Astrocyte (in vitro differentiated cells and primary cell): ENCODE measurements at regions not wholly inside any gene's neighbourhood (a gene's known extent, or its start where the extent isn't known, plus 50 kb on each side); places are given as distances from the start of the nearest gene placed in this dataset.
A peak's percentile ranks its signal among the peaks of the same experiment; 100 is the strongest.

ENCODE experiments used
- DNase-seq: peaks from one replicate; pipeline ENCODE4 v3.0.0-alpha.2; 2010; ENCODE audit warnings: low read depth
- FAIRE-seq: peaks from 2 replicates; lab custom pipeline; 2011; peaks lifted over from hg19 to GRCh38; lab: Jason Lieb, UNC
- H2AFZ ChIP-seq: 2 replicates; pipeline ENCODE4 v1.6.0; 2012; ENCODE audit warnings: low read depth, low read length, inconsistent platforms
- H3K27ac ChIP-seq: 2 replicates; pipeline ENCODE4 v1.5.1; 2011; ENCODE audit warnings: low read depth, low read length, inconsistent platforms
- H3K27me3 ChIP-seq: 2 replicates; pipeline ENCODE4 v1.6.0; 2011; ENCODE audit warnings: low read length, inconsistent platforms; ENCODE audit not compliant: insufficient read depth
- H3K36me3 ChIP-seq: 2 replicates; pipeline ENCODE4 v1.5.1; 2011; ENCODE audit warnings: low read length, inconsistent platforms; ENCODE audit not compliant: insufficient read depth
- H3K4me1 ChIP-seq: 2 replicates; pipeline ENCODE4 v1.5.1; 2011; ENCODE audit warnings: low read length, inconsistent platforms; ENCODE audit not compliant: insufficient read depth
- H3K4me2 ChIP-seq: 2 replicates; pipeline ENCODE4 v1.6.0; 2012; ENCODE audit warnings: low read length, inconsistent platforms
- H3K4me3 ChIP-seq: 2 replicates; pipeline ENCODE4 v1.5.1; 2011; ENCODE audit warnings: low read depth, mild to moderate bottlenecking, low read length, inconsistent platforms; ENCODE audit not compliant: insufficient read depth
- H3K79me2 ChIP-seq: 2 replicates; pipeline ENCODE4 v1.6.0; 2012; ENCODE audit warnings: mild to moderate bottlenecking, low read length, inconsistent platforms; ENCODE audit not compliant: insufficient read depth
- H3K9ac ChIP-seq: 2 replicates; pipeline ENCODE4 v1.6.0; 2012; ENCODE audit warnings: mild to moderate bottlenecking, low read length, inconsistent platforms
- H3K9me3 ChIP-seq: 2 replicates; pipeline ENCODE4 v1.5.1; 2012; ENCODE audit warnings: low read depth, mild to moderate bottlenecking, low read length, inconsistent platforms; ENCODE audit not compliant: insufficient read depth
- H4K20me1 ChIP-seq: 2 replicates; pipeline ENCODE4 v1.6.0; 2012; ENCODE audit warnings: low read length, inconsistent platforms; ENCODE audit not compliant: insufficient read depth
- H3K27ac Mint-ChIP-seq: one replicate; pipeline ENCODE4 v1.8.0; 2021; ENCODE audit warnings: mild to moderate bottlenecking, mixed read lengths; ENCODE audit not compliant: unreplicated experiment
- H3K27me3 Mint-ChIP-seq: one replicate; pipeline ENCODE4 v1.8.0; 2021; ENCODE audit warnings: low read depth, mixed read lengths; ENCODE audit not compliant: unreplicated experiment
- H3K36me3 Mint-ChIP-seq: one replicate; pipeline ENCODE4 v1.8.0; 2021; ENCODE audit warnings: low read depth, mixed read lengths; ENCODE audit not compliant: unreplicated experiment
- H3K4me1 Mint-ChIP-seq: one replicate; pipeline ENCODE4 v1.8.0; 2021; ENCODE audit warnings: low read depth, mixed read lengths; ENCODE audit not compliant: unreplicated experiment
- H3K4me3 Mint-ChIP-seq: one replicate; pipeline ENCODE4 v1.8.0; 2021; ENCODE audit warnings: mild to moderate bottlenecking, moderate library complexity, mixed read lengths; ENCODE audit not compliant: unreplicated experiment
- H3K9me3 Mint-ChIP-seq: one replicate; pipeline ENCODE4 v1.8.0; 2021; ENCODE audit warnings: mild to moderate bottlenecking, mixed read lengths; ENCODE audit not compliant: unreplicated experiment
- CTCF ChIP-seq: IDR thresholded peaks from 2 replicates; pipeline ENCODE4 v1.5.1; 2011; ENCODE audit warnings: low read depth, mild to moderate bottlenecking, inconsistent platforms, low read length, moderate library complexity; ENCODE audit not compliant: insufficient read depth
- EZH2 ChIP-seq: IDR thresholded peaks from 2 replicates; pipeline ENCODE4 v1.6.1; 2012; ENCODE audit warnings: mild to moderate bottlenecking, low read length, inconsistent platforms; ENCODE audit not compliant: insufficient read depth

- Histone ChIP-seq H3K36me3 (no peaks in the 10 kb centered on the region), H2AFZ (no peak overlapping the region), H3K4me2 (no peak overlapping the region), H3K4me3 (no peak overlapping the region), H3K4me1 (no peaks in the 10 kb centered on the region), H3K27me3 (no peaks in the 10 kb centered on the region), H3K9me3 (no peaks in the 10 kb centered on the region), H4K20me1 (no peaks in the 10 kb centered on the region), H3K9ac (no peak overlapping the region), H3K27ac (no peak overlapping the region), H3K79me2 (no peaks in the 10 kb centered on the region)
- no peaks in the 10 kb centered on the region for H3K9me3 Mint-ChIP-seq
- H3K27me3 Mint-ChIP-seq: no peaks in the 10 kb centered on the region
- FAIRE-seq (no peak), DNase-seq (no peak)
- no peaks in the 10 kb centered on the region for H3K36me3 Mint-ChIP-seq
- peaks cover 10% of the 10 kb centered on the region for H3K4me1 Mint-ChIP-seq
- TF ChIP-seq EZH2 (no peak), CTCF (no peak)
- no peak overlapping the region for H3K27ac Mint-ChIP-seq
- no peak overlapping the region for H3K4me3 Mint-ChIP-seq
Observed at GRCh38 chrX:121151293-121151692, 103.9 kb downstream of the GLUD2 start.

- Histone ChIP-seq H3K9me3 (no peaks in the 10 kb centered on the region), H3K4me3 (no peak overlapping the region), H4K20me1 (no peaks in the 10 kb centered on the region), H2AFZ (no peak overlapping the region), H3K36me3 (no peaks in the 10 kb centered on the region), H3K4me2 (no peak overlapping the region), H3K79me2 (no peaks in the 10 kb centered on the region), H3K4me1 (no peaks in the 10 kb centered on the region), H3K9ac (no peak overlapping the region), H3K27me3 (no peaks in the 10 kb centered on the region), H3K27ac (no peak overlapping the region)
- Mint-ChIP-seq H3K9me3 (no peaks in the 10 kb centered on the region), H3K4me3 (no peak overlapping the region), H3K27me3 (no peaks in the 10 kb centered on the region), H3K36me3 (no peaks in the 10 kb centered on the region), H3K27ac (no peak overlapping the region), H3K4me1 (peaks cover 8% of the 10 kb centered on the region)
- no peak for FAIRE-seq
- no peak for TF ChIP-seq CTCF
- no peak for TF ChIP-seq EZH2
- no peak for DNase-seq
Observed at GRCh38 chrX:121154858-121155404, 107.5 kb downstream of the GLUD2 start.

GRCh38 chrX:121160987-121161386, 113.6 kb downstream of the GLUD2 start:
- Mint-ChIP-seq H3K27ac (peak overlapping the region; percentile 87), H3K36me3 (no peaks in the 10 kb centered on the region), H3K27me3 (no peaks in the 10 kb centered on the region), H3K4me3 (no peak overlapping the region), H3K4me1 (peaks cover 22% of the 10 kb centered on the region), H3K9me3 (no peaks in the 10 kb centered on the region)
- no peaks in the 10 kb centered on the region for H3K36me3 ChIP-seq
- DNase-seq (peak; percentile 20), FAIRE-seq (no peak)
- H3K4me3 ChIP-seq: no peak overlapping the region
- H3K79me2 ChIP-seq: no peaks in the 10 kb centered on the region
- H3K27ac ChIP-seq: no peak overlapping the region
- H3K9ac ChIP-seq: no peak overlapping the region
- H3K4me2 ChIP-seq: no peak overlapping the region
- no peak for TF ChIP-seq CTCF
- no peak for TF ChIP-seq EZH2
- no peaks in the 10 kb centered on the region for H3K4me1 ChIP-seq
- H4K20me1 ChIP-seq: no peaks in the 10 kb centered on the region
- no peak overlapping the region for H2AFZ ChIP-seq
- H3K27me3 ChIP-seq: no peaks in the 10 kb centered on the region
- no peaks in the 10 kb centered on the region for H3K9me3 ChIP-seq
